Esophagus squamous epithelium (tissue), 4 donors: ENCODE measurements at regions not wholly inside any gene's neighbourhood (a gene's known extent, or its start where the extent isn't known, plus 50 kb on each side); places are given as distances from the start of the nearest gene placed in this dataset.

ENCODE experiments used
- POLR2A ChIP-seq, 4 donors: fragments of 450-650 bp; IDR thresholded peaks; one replicate each; pipeline ENCODE4 v1.6.1; 2017; ENCODE audit warnings: antibody characterized with exemption in 4 of 4, mild to moderate bottlenecking in 4 of 4, moderate library complexity in 3 of 4
- TF ChIP-seq, protein P1 (sequence below), 6 experiments: fragments of 450-650 bp in 4 of 6; fragments of 200-600 bp in 2 of 6; sonication (generic) in 2 of 6; IDR thresholded peaks; one replicate each; pipeline ENCODE4 v1.5.1; 2016 to 2019; ENCODE audit warnings: antibody characterized with exemption in 6 of 6, mild to moderate bottlenecking in 4 of 6, moderate library complexity in 4 of 6

- TF ChIP-seq, protein P1, sequence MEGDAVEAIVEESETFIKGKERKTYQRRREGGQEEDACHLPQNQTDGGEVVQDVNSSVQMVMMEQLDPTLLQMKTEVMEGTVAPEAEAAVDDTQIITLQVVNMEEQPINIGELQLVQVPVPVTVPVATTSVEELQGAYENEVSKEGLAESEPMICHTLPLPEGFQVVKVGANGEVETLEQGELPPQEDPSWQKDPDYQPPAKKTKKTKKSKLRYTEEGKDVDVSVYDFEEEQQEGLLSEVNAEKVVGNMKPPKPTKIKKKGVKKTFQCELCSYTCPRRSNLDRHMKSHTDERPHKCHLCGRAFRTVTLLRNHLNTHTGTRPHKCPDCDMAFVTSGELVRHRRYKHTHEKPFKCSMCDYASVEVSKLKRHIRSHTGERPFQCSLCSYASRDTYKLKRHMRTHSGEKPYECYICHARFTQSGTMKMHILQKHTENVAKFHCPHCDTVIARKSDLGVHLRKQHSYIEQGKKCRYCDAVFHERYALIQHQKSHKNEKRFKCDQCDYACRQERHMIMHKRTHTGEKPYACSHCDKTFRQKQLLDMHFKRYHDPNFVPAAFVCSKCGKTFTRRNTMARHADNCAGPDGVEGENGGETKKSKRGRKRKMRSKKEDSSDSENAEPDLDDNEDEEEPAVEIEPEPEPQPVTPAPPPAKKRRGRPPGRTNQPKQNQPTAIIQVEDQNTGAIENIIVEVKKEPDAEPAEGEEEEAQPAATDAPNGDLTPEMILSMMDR (IDR thresholded peaks at IDR 0.05): no peak
- TF ChIP-seq POLR2A (IDR thresholded peaks at IDR 0.05): no peak
These were observed 110.9 kb downstream of the RASSF10 start for GRCh38 chr11:13119941-13120520.
